Germinal center (tissue), 1 donor: ENCODE measurements at regions not wholly inside any gene's neighbourhood (a gene's known extent, or its start where the extent isn't known, plus 50 kb on each side); places are given as distances from the start of the nearest gene placed in this dataset.

Experiments used
- DNase-seq: peaks from one replicate; pipeline ENCODE4 v3.0.0; 2012; ENCODE audit warnings: mixed read lengths, low spot score

- no peak for DNase-seq
Observed at GRCh38 chr3:150216866-150217600, 191.1 kb upstream of the TSC22D2 start.

- DNase-seq: no peak
Observed at GRCh38 chr3:150216041-150216811, 191.9 kb upstream of the TSC22D2 start.

- no peak for DNase-seq
Observed at GRCh38 chr3:150215616-150216015, 192.5 kb upstream of the TSC22D2 start.

GRCh38 chr3:150213577-150213976 is 194.5 kb upstream of the TSC22D2 start:
- DNase-seq: no peak

- no peak for DNase-seq
Observed at GRCh38 chr3:150210461-150211110, 197.5 kb upstream of the TSC22D2 start.

- no peak for DNase-seq
Observed at GRCh38 chr3:150203273-150203672, 204.8 kb upstream of the TSC22D2 start.

- DNase-seq: no peak
Observed at GRCh38 chr3:150202711-150203110, 205.4 kb upstream of the TSC22D2 start.

GRCh38 chr3:150194957-150195356 is 213.1 kb upstream of the TSC22D2 start:
- DNase-seq: no peak

- no peak for DNase-seq
Observed at GRCh38 chr3:150194513-150194912, 213.6 kb upstream of the TSC22D2 start.

GRCh38 chr3:150184426-150185071 is 213.9 kb upstream of the PFN2 start:
- DNase-seq: no peak

GRCh38 chr3:150183678-150184425 is 213.2 kb upstream of the PFN2 start:
- peak; percentile 46 for DNase-seq

GRCh38 chr3:150180334-150180733 is 209.6 kb upstream of the PFN2 start:
- no peak for DNase-seq

- DNase-seq: no peak
Observed at GRCh38 chr3:150179330-150179729, 208.6 kb upstream of the PFN2 start.

- DNase-seq: no peak
Observed at GRCh38 chr3:150177673-150178381, 207.1 kb upstream of the PFN2 start.

GRCh38 chr3:150174179-150174578 is 203.5 kb upstream of the PFN2 start:
- no peak for DNase-seq

- DNase-seq: no peak
Observed at GRCh38 chr3:150172356-150172755, 201.7 kb upstream of the PFN2 start.

GRCh38 chr3:150170852-150171520 is 200.3 kb upstream of the PFN2 start:
- no peak for DNase-seq

GRCh38 chr3:150169330-150169940 is 198.7 kb upstream of the PFN2 start:
- DNase-seq: no peak

- no peak for DNase-seq
Observed at GRCh38 chr3:150168698-150169097, 198.0 kb upstream of the PFN2 start.
